ENCODE measurements at regions not wholly inside any gene's neighbourhood (a gene's known extent, or its start where the extent isn't known, plus 50 kb on each side); places are given as distances from the start of the nearest gene placed in this dataset.
A peak's percentile ranks its signal among the peaks of the same experiment; 100 is the strongest.

GRCh38 chr4:149973181-149973580, 105.1 kb upstream of the DCLK2 start:
- Histone ChIP-seq H3K4me1 (ENCODE audit: low read depth) (no peaks in the 10 kb centered on the region), H3K27me3 (no peaks in the 10 kb centered on the region), H3K4me3 (no peak overlapping the region), H3K27ac (no peak overlapping the region), H3K9me3 (ENCODE audit: low read depth) (no peaks in the 10 kb centered on the region), H3K36me3 (no peaks in the 10 kb centered on the region)
- DNase-seq (ENCODE audit: low read depth in 1 of 2, low spot score in 1 of 2): no peak
- no peak for TF ChIP-seq CTCF (IDR thresholded peaks at IDR 0.05; ENCODE audit: low read depth, low read length)

DNA sequence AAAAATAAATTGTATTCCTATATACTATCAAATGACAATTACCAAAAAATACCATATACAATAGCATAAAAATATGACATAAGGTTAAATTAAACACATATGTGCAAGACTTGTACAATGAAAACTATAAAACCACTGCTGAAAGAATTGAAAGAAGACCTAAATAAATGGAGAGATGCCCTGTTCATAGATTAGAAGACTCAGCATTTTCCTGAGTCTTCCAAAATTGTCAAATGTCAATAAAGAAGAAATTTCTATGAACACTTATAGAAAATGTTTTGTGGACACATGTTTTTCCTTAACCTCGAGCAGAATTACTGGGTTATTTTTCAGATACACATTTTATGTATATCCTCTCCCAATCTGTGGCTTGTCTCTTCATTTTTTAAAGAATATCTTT, 103.1 kb upstream of the DCLK2 start:
- no peak overlapping the region for H3K27ac ChIP-seq
- TF ChIP-seq CTCF (IDR thresholded peaks at IDR 0.05; ENCODE audit: low read depth, low read length): no peak
- no peak overlapping the region for H3K4me3 ChIP-seq
- no peaks in the 10 kb centered on the region for H3K27me3 ChIP-seq
- H3K4me1 ChIP-seq (ENCODE audit: low read depth): no peaks in the 10 kb centered on the region
- H3K9me3 ChIP-seq (ENCODE audit: low read depth): no peaks in the 10 kb centered on the region
- H3K36me3 ChIP-seq: no peaks in the 10 kb centered on the region
- no peak for DNase-seq (ENCODE audit: low read depth in 1 of 2, low spot score in 1 of 2)

GRCh38 chr4:149980121-149980682, 98.0 kb upstream of the DCLK2 start:
- Histone ChIP-seq H3K9me3 (ENCODE audit: low read depth) (no peaks in the 10 kb centered on the region), H3K27ac (no peak overlapping the region), H3K4me1 (ENCODE audit: low read depth) (no peaks in the 10 kb centered on the region), H3K27me3 (no peaks in the 10 kb centered on the region), H3K36me3 (no peaks in the 10 kb centered on the region), H3K4me3 (no peak overlapping the region)
- TF ChIP-seq CTCF (IDR thresholded peaks at IDR 0.05; ENCODE audit: low read depth, low read length): no peak
- no peak for DNase-seq (ENCODE audit: low read depth in 1 of 2, low spot score in 1 of 2)

GRCh38 chr4:149980941-149981340, 97.3 kb upstream of the DCLK2 start:
- Histone ChIP-seq H3K27ac (no peak overlapping the region), H3K4me3 (no peak overlapping the region), H3K9me3 (ENCODE audit: low read depth) (no peaks in the 10 kb centered on the region), H3K27me3 (no peaks in the 10 kb centered on the region), H3K36me3 (no peaks in the 10 kb centered on the region), H3K4me1 (ENCODE audit: low read depth) (no peaks in the 10 kb centered on the region)
- TF ChIP-seq CTCF (IDR thresholded peaks at IDR 0.05; ENCODE audit: low read depth, low read length): peak; percentile 82
- peak; percentile 61 to 70 for DNase-seq (ENCODE audit: low read depth in 1 of 2, low spot score in 1 of 2)

DNA sequence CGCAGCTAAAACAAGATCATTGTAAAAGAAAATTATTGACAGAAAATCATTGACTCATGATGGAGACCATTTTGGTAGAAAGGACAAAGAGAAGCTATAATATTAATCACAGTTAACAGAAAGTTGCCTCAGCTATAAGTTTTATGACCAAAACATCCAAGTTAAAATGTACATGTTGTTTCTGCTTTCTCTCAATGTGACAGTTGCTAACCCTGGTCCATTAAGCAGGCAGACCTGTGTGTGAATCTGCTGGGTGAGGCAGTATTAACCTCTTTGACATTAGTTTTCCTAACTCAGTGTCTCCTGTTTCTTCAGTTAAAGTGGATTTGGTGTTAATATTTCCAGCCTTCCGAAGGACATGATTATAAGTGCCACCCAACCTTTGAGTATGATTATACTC, 94.8 kb upstream of the DCLK2 start:
- no peak overlapping the region for H3K4me3 ChIP-seq
- no peak overlapping the region for H3K27ac ChIP-seq
- no peak for DNase-seq (ENCODE audit: low read depth in 1 of 2, low spot score in 1 of 2)
- peaks cover 6% of the 10 kb centered on the region for H3K4me1 ChIP-seq (ENCODE audit: low read depth)
- no peak for TF ChIP-seq CTCF (IDR thresholded peaks at IDR 0.05; ENCODE audit: low read depth, low read length)
- H3K36me3 ChIP-seq: no peaks in the 10 kb centered on the region
- no peaks in the 10 kb centered on the region for H3K27me3 ChIP-seq
- H3K9me3 ChIP-seq (ENCODE audit: low read depth): no peaks in the 10 kb centered on the region

- no peaks in the 10 kb centered on the region for H3K36me3 ChIP-seq
- H3K4me3 ChIP-seq: no peak overlapping the region
- H3K27me3 ChIP-seq: no peaks in the 10 kb centered on the region
- no peak for DNase-seq (ENCODE audit: low read depth in 1 of 2, low spot score in 1 of 2)
- H3K27ac ChIP-seq: no peak overlapping the region
- H3K9me3 ChIP-seq (ENCODE audit: low read depth): no peaks in the 10 kb centered on the region
- peaks cover 6% of the 10 kb centered on the region for H3K4me1 ChIP-seq (ENCODE audit: low read depth)
- no peak for TF ChIP-seq CTCF (IDR thresholded peaks at IDR 0.05; ENCODE audit: low read depth, low read length)
Observed at GRCh38 chr4:149983931-149984330, 94.3 kb upstream of the DCLK2 start.

Measured in cardiac muscle cell (in vitro differentiated cells and primary cell).